Liver (tissue), 3 donors: ENCODE measurements at regions not wholly inside any gene's neighbourhood (a gene's known extent, or its start where the extent isn't known, plus 50 kb on each side); places are given as distances from the start of the nearest gene placed in this dataset.

Experiments
- ATF3 ChIP-seq: IDR thresholded peaks from 2 replicates; pipeline ENCODE4 v1.6.1; 2016; ENCODE audit warnings: antibody characterized with exemption
- CTCF ChIP-seq: fragments of 150-350 bp; IDR thresholded peaks from 2 replicates; pipeline ENCODE4 v1.5.1; 2017; ENCODE audit warnings: improper control_type of control experiment, low read depth, low read length; ENCODE audit not compliant: missing input control
- MAX ChIP-seq: IDR thresholded peaks from 2 replicates; pipeline ENCODE4 v1.6.1; 2016; ENCODE audit warnings: antibody characterized with exemption
- REST ChIP-seq: IDR thresholded peaks from 2 replicates; pipeline ENCODE4 v1.6.1; 2016; ENCODE audit warnings: antibody characterized with exemption, mild to moderate bottlenecking
- SP1 ChIP-seq: IDR thresholded peaks from 2 replicates; pipeline ENCODE4 v1.6.1; 2018; ENCODE audit warnings: antibody characterized with exemption, mild to moderate bottlenecking
- ZBTB33 ChIP-seq: IDR thresholded peaks from 2 replicates; pipeline ENCODE4 v1.6.1; 2016; ENCODE audit warnings: antibody characterized with exemption
- donor health status: healthy.
- donor health status: healthy.

GRCh38 chr4:123506011-123506695 lies 109.6 kb downstream of the SPRY1 start:
- TF ChIP-seq CTCF (no peak), MAX (no peak), ZBTB33 (no peak), ATF3 (no peak), SP1 (no peak), REST (no peak)
